NCI-H748 treated with DMSO at 0.1 percent for 48 hours (cell line): ENCODE measurements at regions not wholly inside any gene's neighbourhood (a gene's known extent, or its start where the extent isn't known, plus 50 kb on each side); places are given as distances from the start of the nearest gene placed in this dataset.
A peak's percentile ranks its signal among the peaks of the same experiment; 100 is the strongest.
"Not testable (repeated sequence)": the region's sequence is repeated elsewhere in the genome, so short reads cannot be mapped to it uniquely, and the experiment has no call there.

Experiments used
- DNase-seq: peaks from one replicate; lab custom pipeline; 2025; lab: John Stamatoyannopoulos, UW

- DNase-seq = no peak
These were observed 1454.7 kb downstream of the FAM181B start for GRCh38 chr11:81278991-81279390.

DNA sequence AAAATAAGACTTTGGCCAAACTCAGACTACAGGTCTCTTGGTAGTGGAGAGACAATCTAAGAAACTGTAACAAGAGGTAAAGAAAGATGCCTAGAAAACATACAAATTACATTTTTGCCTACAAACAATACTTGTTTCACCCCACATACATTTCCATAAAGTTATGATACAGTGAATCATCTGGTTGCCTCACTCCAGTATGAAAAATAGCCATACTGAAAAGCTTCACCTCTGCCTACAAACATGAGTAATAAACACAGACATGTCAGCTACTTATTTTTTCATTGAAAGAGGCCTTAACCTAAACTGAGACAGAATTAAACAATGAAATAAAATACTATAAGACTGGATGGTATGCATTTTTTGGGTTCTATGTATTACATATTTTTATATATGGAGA is 1463.0 kb downstream of the FAM181B start:
- DNase-seq = no peak

DNA sequence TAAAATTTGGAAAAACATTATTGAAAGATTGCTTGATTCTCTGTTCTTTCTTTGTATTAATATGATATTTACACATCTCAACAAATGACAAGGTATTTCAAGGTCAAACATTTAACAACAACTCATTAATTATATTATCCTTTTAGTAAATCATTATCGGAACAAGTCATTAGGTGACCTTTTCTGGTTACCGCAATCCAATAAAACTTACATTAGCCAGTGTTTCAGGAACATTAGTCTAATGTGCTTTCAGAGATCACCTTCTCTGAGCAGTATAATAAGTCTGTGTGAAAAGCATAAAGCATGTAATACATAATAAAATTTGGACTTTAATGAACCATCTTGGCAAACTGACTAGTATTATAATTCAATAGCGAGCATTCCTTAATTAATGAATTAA is 1466.4 kb downstream of the FAM181B start:
- DNase-seq = no peak

DNA sequence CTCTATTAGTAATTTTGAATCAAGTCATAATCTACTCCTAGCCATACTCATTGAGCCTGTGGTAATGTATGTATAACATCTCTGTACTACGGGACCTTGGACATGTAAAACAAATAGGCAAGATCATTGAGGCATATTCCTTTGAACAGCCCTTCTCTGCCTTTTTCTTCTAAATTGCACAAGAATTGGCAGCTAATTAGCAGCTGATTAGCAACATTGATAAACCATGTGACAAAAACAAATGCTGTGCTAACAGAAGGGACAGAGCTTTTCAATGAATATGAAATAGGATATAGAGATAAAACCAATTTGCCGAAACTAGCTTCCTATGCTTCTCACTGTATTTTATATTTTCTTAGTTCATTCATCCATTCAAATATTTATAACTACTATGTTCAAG is 1474.2 kb downstream of the FAM181B start:
- no peak for DNase-seq

DNA sequence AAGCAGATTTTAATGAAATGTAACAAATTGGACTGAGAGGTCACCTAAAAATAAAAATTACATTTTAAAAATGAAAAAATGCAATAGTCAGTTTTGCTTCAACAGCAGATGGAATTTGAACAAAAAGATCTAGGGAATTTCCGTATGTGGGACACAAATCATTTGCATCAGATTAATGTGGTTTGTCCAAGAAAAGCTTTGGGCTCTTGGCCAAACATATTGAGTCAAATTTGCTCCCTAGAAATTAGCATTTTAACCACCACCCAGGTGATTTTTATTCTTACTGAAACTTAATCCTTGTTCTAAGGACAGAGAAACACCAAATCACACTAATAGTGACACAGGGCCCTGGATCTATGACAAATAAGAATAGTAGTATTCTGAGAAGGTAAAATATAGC is 1477.8 kb downstream of the FAM181B start:
- no peak for DNase-seq

- no peak for DNase-seq
These were observed 1480.4 kb downstream of the FAM181B start for GRCh38 chr11:81253244-81253643.

DNA sequence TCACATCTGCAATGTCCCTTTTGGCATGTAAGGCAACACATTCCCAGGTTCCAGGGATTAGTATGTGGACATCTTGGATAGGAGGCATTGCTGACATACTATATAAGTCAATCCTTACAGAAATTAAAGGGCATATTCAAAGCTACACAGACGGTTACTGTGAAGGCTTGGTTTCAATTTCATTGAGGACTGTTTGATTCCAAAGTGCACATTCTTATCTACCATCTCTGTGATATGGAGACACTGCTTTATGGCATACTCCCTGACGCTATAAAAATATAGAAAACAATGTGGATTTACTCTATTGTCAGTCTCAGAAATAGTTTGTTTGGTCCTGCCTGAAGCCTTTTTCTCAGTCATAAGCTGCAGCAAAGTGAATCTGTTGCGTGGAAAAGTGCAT is 1486.7 kb downstream of the FAM181B start:
- no peak for DNase-seq

DNA sequence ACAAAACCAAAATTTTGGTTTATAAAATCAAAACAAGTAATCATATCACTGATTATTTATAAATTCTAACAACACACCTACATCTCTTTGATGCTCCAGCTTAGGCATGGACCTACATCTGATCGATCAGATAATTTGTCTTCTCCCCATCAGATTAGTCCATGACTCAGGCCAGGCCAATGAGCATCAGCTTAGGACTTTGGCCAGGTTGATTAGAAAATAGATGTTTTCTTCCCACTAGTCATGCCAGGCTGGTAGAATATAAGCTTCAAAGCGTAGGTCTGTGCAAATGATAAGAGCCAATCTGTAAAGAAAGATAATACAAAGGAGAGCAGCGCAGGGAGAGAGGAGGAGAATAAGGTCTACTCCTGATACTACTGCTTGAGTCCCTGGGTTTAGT is 1487.9 kb downstream of the FAM181B start:
- DNase-seq = no peak

GRCh38 chr11:81241672-81242275 is 1491.9 kb downstream of the FAM181B start:
- DNase-seq = no peak

- DNase-seq = peak; percentile 25
These were observed 1496.5 kb downstream of the FAM181B start for GRCh38 chr11:81237139-81237538.

GRCh38 chr11:81227409-81227808 is 1506.3 kb downstream of the FAM181B start:
- not testable (repeated sequence) for DNase-seq

DNA sequence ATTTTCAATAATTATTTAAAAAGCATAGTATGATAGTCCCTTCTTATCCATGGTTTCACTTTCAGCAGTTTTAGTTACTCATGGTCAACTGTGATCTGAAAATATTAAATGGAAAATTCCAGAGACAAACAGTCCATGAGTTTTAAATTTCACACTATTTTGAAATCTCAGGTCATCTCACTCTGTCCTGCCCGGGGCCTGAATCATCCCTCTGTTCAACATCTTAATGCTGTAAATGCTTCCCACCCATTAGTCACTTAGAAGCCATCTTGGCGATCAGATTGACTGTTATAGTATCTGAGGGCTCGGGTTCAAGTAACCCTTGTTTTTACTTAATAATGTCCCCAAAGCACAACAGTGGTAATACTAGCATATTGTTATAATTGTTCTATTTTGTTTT is 1509.3 kb downstream of the FAM181B start:
- DNase-seq = no peak

- DNase-seq = no peak
These were observed 1511.2 kb downstream of the FAM181B start for GRCh38 chr11:81222491-81222890.

GRCh38 chr11:81220146-81220895 is 1513.3 kb downstream of the FAM181B start:
- no peak for DNase-seq

GRCh38 chr11:81219661-81220060 is 1514.0 kb downstream of the FAM181B start:
- DNase-seq = no peak

GRCh38 chr11:81218440-81218839 is 1515.2 kb downstream of the FAM181B start:
- no peak for DNase-seq

DNA sequence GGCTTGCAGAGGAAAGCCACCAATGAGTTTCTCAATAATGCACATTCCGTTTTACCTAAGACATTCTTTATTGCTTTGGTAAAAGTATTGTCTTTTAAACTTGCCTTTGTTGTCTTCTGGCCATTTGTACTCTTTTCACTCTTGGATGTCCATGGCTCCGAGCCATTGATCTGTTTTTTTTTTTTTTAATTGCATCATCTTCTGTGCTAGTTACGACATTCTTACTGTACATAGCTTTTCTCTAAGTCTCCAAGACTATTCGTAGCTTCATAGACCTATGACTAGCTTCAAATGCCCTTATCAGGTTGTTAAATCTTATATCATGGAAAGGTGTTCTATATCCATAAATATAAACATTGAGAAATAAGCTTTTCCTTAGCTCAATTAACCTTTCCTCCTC is 1522.6 kb downstream of the FAM181B start:
- DNase-seq = no peak

- no peak for DNase-seq
These were observed 1526.1 kb downstream of the FAM181B start for GRCh38 chr11:81207421-81208054.

- no peak for DNase-seq
These were observed 1529.8 kb downstream of the FAM181B start for GRCh38 chr11:81203876-81204275.

DNA sequence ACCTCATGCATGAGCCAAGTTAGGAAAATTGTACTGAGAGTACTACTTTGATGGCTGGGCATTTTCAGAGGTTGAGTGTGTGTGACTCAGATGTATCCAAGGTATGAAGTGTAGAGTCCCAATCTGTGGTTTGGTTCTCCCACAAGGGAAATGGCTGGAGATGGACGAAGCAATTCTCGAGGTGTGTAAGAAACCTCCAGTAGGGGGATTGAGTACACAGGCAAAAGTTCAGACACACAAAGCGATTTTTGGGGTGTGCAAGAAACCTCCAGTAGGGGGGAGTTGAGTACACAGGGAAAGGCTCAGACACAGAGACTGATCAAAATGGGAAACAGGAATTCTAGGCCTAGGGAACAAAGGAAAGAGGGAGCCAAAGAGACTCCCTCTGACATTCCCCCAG is 1536.3 kb downstream of the FAM181B start:
- no peak for DNase-seq

GRCh38 chr11:81192516-81192915 is 1541.1 kb downstream of the FAM181B start:
- DNase-seq = no peak

DNA sequence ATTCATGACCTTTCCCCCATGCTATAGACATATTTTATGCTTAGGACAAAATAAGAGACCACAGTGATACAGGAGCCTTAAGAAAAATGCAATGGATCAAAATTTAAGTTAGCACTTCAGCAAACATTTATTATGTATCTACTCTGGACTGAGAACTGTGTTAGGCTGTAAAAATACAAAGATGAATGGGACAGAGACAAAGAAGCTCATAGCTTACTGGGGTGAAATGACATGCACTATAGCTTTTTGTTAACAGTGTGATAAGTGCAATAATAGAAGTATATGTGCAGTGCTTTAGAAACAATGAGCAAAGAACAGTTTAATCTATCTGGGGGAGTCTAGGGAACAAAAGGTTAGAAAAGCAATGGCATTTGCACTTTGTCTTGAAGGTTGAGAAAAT is 1543.1 kb downstream of the FAM181B start:
- DNase-seq = no peak

DNA sequence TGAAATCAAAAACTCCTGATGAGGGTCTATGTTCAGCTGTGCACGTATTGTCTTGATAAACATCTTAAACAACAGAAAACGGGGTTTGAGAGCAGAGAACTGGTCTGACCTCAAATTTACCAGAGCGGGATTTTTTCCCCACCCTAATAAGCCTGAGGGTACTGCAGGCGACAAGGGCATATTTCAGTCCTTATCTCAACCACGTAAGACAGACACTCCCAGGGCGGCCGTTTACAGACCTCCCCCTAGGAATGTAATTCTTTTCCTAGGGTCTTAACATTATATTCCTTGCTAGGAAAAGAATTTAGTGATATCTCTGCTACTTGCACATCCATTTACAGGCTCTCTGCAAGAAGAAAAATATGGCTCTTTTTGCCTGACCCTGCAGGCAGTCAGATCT is 1546.6 kb downstream of the FAM181B start:
- not testable (repeated sequence) for DNase-seq
